ENCODE measurements at regions not wholly inside any gene's neighbourhood (a gene's known extent, or its start where the extent isn't known, plus 50 kb on each side); places are given as distances from the start of the nearest gene placed in this dataset.

GRCh38 chr3:8198605-8199004 is 303.0 kb upstream of the LMCD1 start:
- TF ChIP-seq CTCF (IDR thresholded peaks at IDR 0.05) (no peak), POLR2A (IDR thresholded peaks at IDR 0.05) (no peak)

Measured in heart left ventricle (tissue), 13 donors.